ENCODE measurements at regions not wholly inside any gene's neighbourhood (a gene's known extent, or its start where the extent isn't known, plus 50 kb on each side); places are given as distances from the start of the nearest gene placed in this dataset.
"Not testable (repeated sequence)": the region's sequence is repeated elsewhere in the genome, so short reads cannot be mapped to it uniquely, and the experiment has no call there.

DNA sequence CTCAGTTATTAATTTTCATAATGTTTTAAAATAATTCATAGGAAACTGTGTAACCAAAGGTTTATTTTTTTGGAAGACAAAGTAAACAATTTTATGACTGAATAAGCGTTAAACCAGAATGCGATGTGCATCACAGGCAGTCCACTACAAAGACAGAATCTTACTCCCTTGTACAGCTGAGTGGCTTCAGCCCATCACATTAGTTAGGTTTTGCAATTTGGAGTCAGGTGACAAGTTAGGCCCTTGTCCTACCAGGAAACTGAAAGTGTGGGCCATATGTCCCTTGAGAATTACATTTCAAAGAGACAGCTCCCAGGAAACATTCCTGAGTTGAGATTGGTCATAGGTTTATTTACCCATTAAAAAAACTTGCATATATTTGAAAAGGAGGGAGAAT, 156.3 kb downstream of the MEX3B start:
- Histone ChIP-seq H3K36me3 (no peaks in the 10 kb centered on the region), H3K4me3 (no peak overlapping the region), H3K27ac (no peak overlapping the region), H3K27me3 (no peaks in the 10 kb centered on the region), H3K4me1 (peaks cover 3 to 19% (median 12%) of the 10 kb centered on the region in 3 donors), H3K9me3 (no peaks in the 10 kb centered on the region)
- intact Hi-C loops (cut with DNase I), result loop anchor here (10.0 kb wide), 1 partner anchor 65 kb away; no protein-coding TSS in a partner anchor
- no peak for TF ChIP-seq CTCF (IDR thresholded peaks at IDR 0.05)
- no peak for TF ChIP-seq POLR2A (IDR thresholded peaks at IDR 0.05)
- 78 to 86% methylated on average over 2 of the region's 2 CpGs for WGBS, 2 donors
- no peak for DNase-seq

DNA sequence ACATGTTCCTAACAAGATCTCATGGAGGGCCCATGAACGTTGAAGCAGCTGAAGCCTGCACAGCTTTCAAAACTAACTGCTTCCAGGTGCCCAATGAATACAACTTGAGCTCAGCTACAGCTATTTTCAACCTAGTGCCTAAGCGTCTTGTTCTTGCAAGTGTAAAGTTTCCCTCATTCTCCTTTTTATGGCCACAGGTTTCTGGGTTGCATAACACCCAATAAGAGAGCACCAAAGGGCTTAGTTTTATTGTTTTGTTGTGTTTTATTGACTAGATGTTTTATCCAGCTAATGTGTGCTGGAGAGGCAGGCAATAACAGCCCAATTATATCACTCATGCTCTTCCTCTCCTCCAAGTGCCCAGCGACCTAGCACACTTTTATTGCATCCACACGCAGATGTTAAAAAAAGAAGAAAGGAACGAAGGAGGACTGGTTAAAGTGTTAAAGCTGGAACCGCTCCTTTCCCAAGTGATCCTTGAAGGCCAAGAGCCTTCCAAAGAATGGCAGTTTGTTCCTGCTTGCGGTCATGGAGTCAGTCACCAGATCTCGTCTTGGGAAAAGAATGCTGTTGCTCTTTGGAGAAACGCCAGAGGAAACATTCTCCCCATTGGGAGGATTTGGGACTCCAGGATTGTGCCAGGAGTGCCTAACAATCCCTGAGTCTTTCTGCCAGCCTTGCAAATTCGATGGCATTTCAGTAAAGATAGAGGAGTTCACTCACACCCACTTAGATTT, 156.9 kb downstream of the MEX3B start:
- Histone ChIP-seq H3K4me1 (peaks cover 3 to 19% (median 12%) of the 10 kb centered on the region in 3 donors), H3K4me3 (no peak overlapping the region), H3K27me3 (no peaks in the 10 kb centered on the region), H3K36me3 (no peaks in the 10 kb centered on the region), H3K9me3 (no peaks in the 10 kb centered on the region), H3K27ac (no peak overlapping the region)
- WGBS, 2 donors, result 55 to 57% methylated on average over 10 of the region's 10 CpGs
- DNase-seq, result no peak
- TF ChIP-seq CTCF (IDR thresholded peaks at IDR 0.05) (no peak), POLR2A (IDR thresholded peaks at IDR 0.05) (no peak)
- intact Hi-C loops (cut with DNase I), result loop anchor here (10.0 kb wide), 1 partner anchor 64 kb away; no protein-coding TSS in a partner anchor

DNA sequence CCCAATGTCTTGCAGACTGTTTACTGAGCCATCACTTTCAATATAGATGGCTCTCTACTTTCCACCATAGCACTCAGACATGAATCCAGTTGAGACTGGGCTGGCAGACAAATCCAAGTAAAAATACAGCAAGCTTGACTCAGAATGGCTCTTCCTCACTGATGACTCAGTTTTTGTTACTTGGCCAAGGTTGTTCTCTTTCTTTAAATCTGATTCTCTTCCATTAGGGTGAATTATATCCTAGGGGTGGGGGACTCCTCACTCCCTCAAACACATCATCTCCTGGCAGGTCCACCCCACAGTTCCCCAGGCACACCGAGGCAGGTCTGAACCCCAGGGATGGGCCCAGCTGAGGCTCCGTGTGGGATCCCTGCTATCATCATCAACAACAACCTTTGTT, 157.9 kb downstream of the MEX3B start:
- TF ChIP-seq CTCF (IDR thresholded peaks at IDR 0.05) (no peak), POLR2A (IDR thresholded peaks at IDR 0.05) (no peak)
- intact Hi-C loops (cut with DNase I), result loop anchor here (10.0 kb wide), 1 partner anchor 63 kb away; no protein-coding TSS in a partner anchor
- DNase-seq, result no peak
- 33 to 45% methylated on average over 2 of the region's 2 CpGs for WGBS, 2 donors
- no peaks in the 10 kb centered on the region for H3K9me3 ChIP-seq
- H3K27ac ChIP-seq, result peak overlapping the region in 1 of 4 donors; percentile 7
- no peaks in the 10 kb centered on the region for H3K27me3 ChIP-seq
- H3K36me3 ChIP-seq, result no peaks in the 10 kb centered on the region
- H3K4me3 ChIP-seq, result no peak overlapping the region
- peaks cover 3 to 19% (median 12%) of the 10 kb centered on the region in 3 donors for H3K4me1 ChIP-seq

DNA sequence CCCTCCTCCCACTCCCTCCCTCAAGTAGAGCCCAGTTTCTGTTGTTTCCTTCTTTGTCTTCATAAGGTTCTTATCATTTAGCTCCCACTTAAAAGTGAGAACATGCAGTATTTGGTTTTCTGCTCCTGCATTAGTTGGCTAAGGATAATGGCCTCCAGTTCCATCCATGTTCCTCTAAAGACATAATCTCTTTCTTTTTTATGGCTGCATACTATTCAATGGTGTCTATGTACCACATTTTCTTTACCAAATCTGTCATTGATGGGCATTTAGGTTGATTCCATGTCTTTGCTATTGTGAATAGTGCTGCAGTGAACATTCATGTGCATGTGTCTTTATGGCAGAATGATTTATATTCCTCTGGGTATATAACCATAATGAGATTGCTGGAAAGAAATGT, 158.6 kb downstream of the MEX3B start:
- H3K4me3 ChIP-seq, H3K27ac ChIP-seq, DNase-seq, H3K36me3 ChIP-seq, H3K9me3 ChIP-seq, H3K27me3 ChIP-seq: not testable (repeated sequence)
- intact Hi-C loops (cut with DNase I), result loop anchor here (10.0 kb wide), 1 partner anchor 62 kb away; no protein-coding TSS in a partner anchor
- H3K4me1 ChIP-seq, result peaks cover 3 to 19% (median 12%) of the 10 kb centered on the region in 3 donors

DNA sequence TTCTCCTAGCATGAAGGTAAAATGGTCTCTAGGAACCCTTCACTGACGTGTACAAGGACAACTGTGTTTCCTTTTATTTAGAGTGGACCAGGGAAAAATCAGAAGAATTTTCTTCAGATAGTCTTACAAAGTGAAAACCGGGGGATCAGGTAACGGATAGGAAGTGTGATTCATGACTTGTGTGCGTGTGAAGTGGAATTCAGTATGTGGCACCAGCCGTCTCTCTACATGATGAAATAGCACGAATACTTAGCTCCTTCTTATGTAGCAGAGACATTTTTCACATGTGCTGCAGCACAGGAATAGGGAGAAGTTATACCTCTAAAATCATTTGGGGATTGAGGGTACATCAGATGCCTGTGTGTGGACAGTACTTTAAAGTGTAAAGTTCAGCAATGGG, 159.2 kb downstream of the MEX3B start:
- H3K9me3 ChIP-seq, result no peaks in the 10 kb centered on the region
- no peak for TF ChIP-seq POLR2A (IDR thresholded peaks at IDR 0.05)
- no peak for TF ChIP-seq CTCF (IDR thresholded peaks at IDR 0.05)
- no peaks in the 10 kb centered on the region for H3K36me3 ChIP-seq
- 82 to 84% methylated on average over 6 of the region's 6 CpGs for WGBS, 2 donors
- intact Hi-C loops (cut with DNase I), result loop anchor here (10.0 kb wide), 1 partner anchor 62 kb away; no protein-coding TSS in a partner anchor
- DNase-seq, result no peak
- H3K27ac ChIP-seq, result no peak overlapping the region
- peaks cover 3 to 19% (median 12%) of the 10 kb centered on the region in 3 donors for H3K4me1 ChIP-seq
- H3K4me3 ChIP-seq, result no peak overlapping the region
- H3K27me3 ChIP-seq, result no peaks in the 10 kb centered on the region

All from esophagus squamous epithelium (tissue), 5 donors.